ENCODE measurements at regions not wholly inside any gene's neighbourhood (a gene's known extent, or its start where the extent isn't known, plus 50 kb on each side); places are given as distances from the start of the nearest gene placed in this dataset.
"Not testable (repeated sequence)": the region's sequence is repeated elsewhere in the genome, so short reads cannot be mapped to it uniquely, and the experiment has no call there.

DNA sequence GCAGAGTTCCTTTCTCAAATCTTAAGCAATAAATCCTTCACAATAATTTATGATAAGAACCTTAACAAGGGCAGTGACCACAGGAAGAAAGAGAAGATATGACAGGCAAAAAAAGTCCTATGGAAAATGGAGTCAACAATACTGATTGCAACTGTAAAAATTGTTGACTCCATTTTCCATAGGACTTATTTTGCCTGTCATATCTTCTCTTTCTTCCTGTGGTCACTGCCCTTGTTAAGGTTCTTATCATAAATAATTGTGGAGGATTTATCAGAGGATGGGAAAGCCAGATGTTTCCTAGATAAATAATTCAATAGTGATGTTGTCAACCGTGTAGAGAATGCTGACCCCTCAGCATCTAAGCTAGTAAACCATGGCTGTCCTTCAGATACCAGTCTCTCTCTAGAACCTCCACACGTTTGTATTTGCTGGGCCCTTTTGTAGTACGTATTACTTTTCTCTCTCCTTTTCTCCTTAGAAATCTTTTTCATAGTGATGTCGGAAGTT is 172.6 kb upstream of the BET1 start:
- no peak for FAIRE-seq

- FAIRE-seq: no peak
Observed at GRCh38 chr7:94177441-94177840, 173.3 kb upstream of the BET1 start.

DNA sequence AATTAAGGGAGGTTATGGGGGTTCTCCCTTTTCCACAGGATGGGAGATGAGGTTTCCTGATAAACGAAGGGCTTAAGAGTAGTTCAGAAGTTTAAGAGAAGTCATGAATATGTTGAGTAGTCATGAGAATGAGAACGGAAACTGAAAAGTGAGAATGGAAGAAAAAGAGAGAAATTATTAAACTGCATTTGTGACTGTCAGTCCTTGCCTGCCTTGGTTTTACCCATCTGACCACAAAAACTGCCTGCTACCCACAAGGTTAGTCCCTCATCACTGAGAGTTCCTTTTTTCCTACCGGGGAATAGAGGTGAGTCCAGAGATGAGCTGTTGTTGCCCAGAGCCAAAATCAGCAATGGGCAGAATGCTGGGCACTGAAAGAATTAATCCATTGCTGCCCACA is 174.1 kb upstream of the BET1 start:
- FAIRE-seq: no peak

- no peak for FAIRE-seq
Observed at GRCh38 chr7:94179466-94179865, 175.3 kb upstream of the BET1 start.

- no peak for FAIRE-seq
Observed at GRCh38 chr7:94182066-94182465, 177.9 kb upstream of the BET1 start.

- FAIRE-seq: no peak
Observed at GRCh38 chr7:94182721-94183120, 178.6 kb upstream of the BET1 start.

DNA sequence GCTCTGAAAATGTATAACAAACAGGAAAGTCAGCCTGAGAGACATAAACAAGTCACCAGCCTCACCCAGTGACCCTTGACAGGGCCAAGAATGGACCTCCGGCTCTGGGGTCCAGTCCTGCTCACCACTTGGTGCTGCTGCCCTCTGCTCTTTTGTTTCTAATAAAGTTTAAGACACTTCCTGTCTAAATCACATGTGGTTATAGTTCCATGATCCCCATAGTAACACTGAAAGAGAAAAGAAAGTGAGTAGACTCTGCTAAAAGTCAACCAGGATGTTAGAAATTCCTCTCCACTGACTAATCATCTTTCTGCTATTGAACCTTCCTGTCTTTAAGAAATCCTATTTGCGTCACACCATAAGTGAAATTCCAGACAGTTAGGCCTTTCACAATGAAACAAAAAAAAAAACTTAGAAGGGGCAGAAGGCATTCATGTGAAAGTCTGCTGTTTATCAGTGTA is 179.2 kb upstream of the BET1 start:
- no peak for FAIRE-seq

DNA sequence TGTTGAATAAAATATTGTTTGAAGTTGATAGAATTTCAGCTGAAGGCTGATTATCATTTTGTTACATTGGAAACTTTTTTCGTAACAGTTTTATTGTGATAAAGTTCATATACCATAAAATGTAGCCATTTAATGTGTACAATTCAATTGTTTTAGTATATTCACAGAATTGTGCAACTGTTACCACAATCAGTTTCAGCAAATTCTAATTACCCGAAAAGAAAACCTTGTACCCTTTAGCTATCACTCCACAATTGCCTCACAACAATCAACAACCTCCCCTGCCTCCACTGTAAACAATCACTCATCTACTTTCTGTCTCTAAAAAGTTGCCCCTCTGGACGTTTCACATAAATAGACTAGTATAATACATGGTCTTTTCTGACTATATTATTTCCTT is 179.7 kb upstream of the BET1 start:
- FAIRE-seq: no peak

- FAIRE-seq: no peak
Observed at GRCh38 chr7:94188350-94188749, 184.2 kb upstream of the BET1 start.

DNA sequence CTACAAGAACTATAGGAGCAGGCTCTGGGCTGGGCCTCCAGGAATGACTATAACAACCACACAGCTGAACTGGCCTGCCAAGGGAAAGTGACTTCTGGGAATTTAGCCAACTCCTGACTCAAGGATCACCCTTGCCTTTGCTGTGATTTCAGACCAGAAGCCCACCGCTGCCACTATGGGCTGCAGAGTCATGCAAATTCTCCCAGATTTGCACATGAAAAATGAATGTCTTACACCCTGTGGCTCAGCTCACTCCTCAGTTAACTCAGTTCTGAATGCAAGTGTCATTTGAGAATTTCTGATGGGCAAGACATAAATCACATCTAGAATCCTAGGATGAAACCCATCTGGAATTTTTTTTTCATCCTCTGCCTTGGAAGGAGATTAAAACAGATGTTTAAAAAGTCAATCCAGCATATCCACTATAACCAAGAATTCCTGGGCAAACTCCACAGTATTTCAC is 186.5 kb upstream of the BET1 start:
- no peak for FAIRE-seq

DNA sequence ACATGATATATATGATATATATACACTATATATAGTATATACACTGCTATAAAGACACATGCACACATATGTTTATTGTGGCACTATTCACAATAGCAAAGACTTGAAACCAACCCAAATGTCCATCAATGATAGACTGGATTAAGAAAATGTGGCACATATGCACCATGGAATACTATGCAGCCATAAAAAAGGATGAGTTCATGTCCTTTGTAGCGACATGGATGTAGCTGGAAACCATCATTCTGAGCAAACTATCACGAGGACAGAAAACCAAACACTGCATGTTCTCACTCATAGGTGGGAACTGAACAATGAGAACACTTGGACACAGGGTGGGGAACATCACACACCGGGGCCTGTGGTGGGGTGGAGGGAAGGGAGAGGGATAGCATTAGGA is 190.3 kb upstream of the BET1 start:
- FAIRE-seq: not testable (repeated sequence)

DNA sequence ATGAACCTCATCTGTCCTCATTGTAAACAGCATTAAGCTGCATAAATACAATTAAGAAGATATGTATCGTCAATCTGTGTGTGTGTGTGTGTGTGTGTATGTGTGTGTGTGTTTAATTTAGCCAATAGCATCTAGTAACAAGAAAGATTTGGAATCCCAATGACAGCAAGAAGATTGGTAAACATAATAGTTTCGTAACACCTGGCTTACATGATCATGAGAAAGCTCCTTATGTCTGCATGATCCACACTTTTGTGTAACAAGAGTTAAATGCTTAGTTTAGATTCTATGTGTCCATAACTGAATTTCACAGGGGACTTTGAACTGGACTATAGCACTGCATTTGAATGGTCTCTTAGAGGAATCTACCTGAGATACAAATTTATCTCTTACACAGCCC is 191.0 kb upstream of the BET1 start:
- no peak for FAIRE-seq

DNA sequence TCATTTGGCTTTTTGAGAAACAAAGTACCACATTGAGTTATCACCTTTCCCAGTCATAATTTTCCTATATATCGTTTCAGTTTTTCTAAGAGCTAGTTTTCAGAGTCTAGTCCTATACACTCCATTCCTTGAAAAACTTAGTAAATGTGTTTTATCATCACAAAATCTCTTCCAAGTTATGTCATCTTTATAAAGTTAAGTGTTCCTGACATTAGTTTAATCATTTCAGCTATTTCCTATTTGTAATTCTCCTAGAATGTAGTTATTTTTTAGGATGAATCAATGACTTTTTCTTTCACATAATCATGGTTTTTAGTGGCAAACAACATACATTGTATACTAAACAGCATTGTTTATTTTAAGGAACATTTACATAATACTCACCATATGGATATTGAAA is 191.7 kb upstream of the BET1 start:
- FAIRE-seq: no peak

- no peak for FAIRE-seq
Observed at GRCh38 chr7:94205529-94205928, 189.2 kb upstream of the COL1A2 start.

DNA sequence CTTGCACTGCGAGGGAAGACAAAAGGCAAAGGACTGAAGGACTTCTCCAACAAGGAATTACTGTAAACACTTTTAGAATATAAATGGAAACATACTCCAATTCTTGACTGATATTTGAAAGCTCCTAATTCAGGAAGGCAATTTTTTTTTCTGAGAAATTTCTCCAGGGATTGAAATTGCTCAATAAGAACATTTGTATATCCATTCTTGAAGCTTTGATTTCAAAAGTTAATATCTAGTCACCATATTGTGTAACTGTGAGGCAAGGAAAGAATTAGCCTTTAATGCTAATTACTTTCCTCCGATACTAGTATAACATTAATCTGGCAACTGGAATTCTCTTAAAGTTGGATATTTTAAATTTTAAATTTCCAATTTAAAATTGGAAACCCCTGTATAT is 188.4 kb upstream of the COL1A2 start:
- FAIRE-seq: no peak

- FAIRE-seq: no peak
Observed at GRCh38 chr7:94212160-94212559, 182.5 kb upstream of the COL1A2 start.

DNA sequence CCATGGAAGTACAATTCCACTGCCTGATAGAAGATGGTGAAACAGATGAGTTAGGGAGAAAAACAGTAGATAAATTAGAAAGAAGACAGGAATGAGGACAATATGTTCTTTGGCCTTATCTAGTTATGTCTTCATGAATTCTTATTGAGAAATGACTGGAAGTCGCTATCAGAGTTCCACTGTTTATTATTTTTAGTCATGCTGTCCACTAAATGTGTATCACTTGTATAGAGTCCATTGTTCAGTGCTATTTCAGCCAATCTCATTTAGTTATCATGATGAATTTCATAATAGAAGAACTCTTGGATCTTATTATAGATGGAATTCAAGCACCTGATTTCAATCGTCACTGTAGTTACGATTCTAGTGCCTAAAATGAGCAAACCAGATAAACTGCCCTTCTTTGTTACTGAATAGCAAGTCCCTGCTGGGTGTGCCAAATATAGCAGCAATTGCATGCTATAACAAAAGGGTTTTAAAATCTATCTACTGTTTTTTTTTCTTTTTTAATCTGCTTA is 177.7 kb upstream of the COL1A2 start:
- no peak for FAIRE-seq

DNA sequence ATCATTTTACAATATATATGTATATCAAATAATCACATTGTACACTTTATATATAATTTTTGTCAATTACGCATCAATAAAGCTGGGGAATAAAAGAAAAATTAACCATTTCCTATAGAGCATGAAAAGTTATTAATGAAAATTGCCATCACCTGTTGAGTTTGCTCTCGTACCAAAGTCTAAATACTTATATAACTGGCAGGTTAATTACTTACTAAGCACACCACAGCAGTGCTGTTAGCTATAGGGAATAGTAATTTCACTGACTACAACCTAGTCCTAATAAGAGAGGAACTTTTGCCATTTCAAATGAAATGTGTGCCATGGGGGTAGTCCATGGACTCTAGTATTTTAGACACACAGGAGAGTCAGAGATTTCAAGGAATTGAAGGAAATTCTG is 176.9 kb upstream of the COL1A2 start:
- FAIRE-seq: no peak

DNA sequence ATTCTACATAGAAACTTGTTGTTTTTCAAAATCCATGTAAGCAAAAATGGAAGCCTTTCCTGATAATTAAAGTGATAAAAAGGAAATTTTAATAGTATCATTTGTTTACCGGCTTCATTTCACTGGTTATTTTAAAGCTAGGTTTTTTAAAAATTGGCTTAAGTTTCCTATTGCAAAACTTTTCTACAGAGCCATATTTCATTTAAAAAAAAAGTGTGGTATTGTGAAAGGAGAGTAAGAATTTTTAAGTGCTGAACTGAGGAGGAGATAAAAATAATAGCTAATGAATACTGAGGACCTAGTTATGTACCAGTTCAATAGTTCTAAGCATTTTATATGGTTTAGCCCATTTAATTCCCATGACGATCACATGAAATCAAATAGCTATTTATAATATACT is 172.2 kb upstream of the COL1A2 start:
- no peak for FAIRE-seq

GRCh38 chr7:94223375-94224084 is 171.2 kb upstream of the COL1A2 start:
- FAIRE-seq: no peak

- FAIRE-seq: no peak
Observed at GRCh38 chr7:94228223-94228622, 166.5 kb upstream of the COL1A2 start.

DNA sequence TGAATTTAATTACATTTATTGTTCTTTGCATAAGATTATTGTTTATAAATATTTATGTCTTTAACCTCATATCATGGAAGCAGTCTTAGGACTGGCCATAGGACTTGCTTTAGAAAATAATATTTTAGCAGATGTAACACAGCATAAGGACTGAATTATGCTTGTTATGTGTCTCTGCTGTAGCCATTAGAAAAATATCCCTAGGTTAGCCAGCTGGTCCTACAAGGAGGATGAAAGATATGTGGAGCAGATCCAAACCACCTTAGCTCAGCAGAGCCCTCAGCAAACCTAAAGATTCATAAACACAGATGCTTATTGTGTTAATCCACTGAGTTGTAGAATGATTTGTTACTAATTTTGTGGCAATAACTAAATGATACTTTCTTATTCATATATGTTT is 166.0 kb upstream of the COL1A2 start:
- no peak for FAIRE-seq

DNA sequence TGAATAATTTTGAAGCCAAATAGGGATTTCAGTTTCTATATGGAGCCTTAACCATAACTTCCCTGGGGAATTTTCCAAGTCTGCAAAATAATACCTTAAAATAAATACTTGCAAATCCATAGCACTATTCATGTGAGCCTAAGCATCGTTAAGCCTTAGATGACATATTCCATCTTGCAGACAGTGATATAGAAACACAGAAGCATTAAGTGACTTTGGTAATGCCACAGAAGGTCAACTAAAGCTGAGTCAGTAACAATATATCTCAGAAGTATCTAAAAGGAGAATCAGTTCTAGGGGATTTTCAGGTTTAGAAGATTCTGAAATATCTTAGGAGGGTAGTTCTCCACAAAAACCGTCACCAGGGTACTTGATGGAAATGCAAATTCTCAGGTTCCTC is 163.4 kb upstream of the COL1A2 start:
- FAIRE-seq: no peak

GRCh38 chr7:94236960-94237359 is 157.7 kb upstream of the COL1A2 start:
- no peak for FAIRE-seq

DNA sequence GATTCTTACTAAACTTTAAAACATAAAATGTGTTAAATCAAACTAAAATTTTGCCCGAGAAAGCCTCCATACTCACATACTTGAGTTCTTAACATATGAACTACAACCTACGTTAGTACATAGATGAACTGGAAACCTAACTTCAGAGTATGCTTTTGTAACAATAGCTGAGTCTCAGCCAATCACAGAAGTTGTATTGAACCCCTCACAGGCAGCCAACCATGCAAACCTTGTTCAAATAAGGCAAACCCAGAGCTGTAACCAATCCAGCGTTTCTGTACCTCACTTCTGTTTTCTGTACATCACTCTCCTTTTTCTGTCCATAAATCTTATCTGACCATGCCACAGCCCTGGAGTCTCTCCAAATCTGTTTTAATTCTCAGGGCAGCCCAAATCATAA is 157.3 kb upstream of the COL1A2 start:
- no peak for FAIRE-seq

Measured in colon (tissue), 2 donors.